Activated T-cell treated with anti-CD3 and anti-CD28 coated beads, Interleukin-2, amount 50 U/mL, for 4 hours (primary cell): ENCODE measurements at regions not wholly inside any gene's neighbourhood (a gene's known extent, or its start where the extent isn't known, plus 50 kb on each side); places are given as distances from the start of the nearest gene placed in this dataset.

Experiments
- ATAC-seq, 2 donors: fragments of 200-7000 bp; cut with Tn5 transposase; one replicate each; pipeline ENCODE4 v1.10.0; 2021
- DNase-seq: peaks from one replicate; pipeline ENCODE4 v3.0.0-alpha.2; 2020
- H3K27me3 Mint-ChIP-seq: one replicate; pipeline ENCODE4 v1.8.0; 2021; ENCODE audit warnings: low read depth, mixed read lengths
- H3K36me3 Mint-ChIP-seq: one replicate; pipeline ENCODE4 v1.8.0; 2022; ENCODE audit warnings: mixed read lengths; ENCODE audit not compliant: insufficient read depth
- H3K4me1 Mint-ChIP-seq: one replicate; pipeline ENCODE4 v1.8.0; 2021; ENCODE audit warnings: low read depth, mixed read lengths
- H3K4me3 Mint-ChIP-seq: one replicate; pipeline ENCODE4 v1.8.0; 2021; ENCODE audit warnings: mild to moderate bottlenecking, moderate library complexity, mixed read lengths
- H3K9me3 Mint-ChIP-seq: one replicate; pipeline ENCODE4 v1.8.0; 2021; ENCODE audit warnings: mixed read lengths

DNA sequence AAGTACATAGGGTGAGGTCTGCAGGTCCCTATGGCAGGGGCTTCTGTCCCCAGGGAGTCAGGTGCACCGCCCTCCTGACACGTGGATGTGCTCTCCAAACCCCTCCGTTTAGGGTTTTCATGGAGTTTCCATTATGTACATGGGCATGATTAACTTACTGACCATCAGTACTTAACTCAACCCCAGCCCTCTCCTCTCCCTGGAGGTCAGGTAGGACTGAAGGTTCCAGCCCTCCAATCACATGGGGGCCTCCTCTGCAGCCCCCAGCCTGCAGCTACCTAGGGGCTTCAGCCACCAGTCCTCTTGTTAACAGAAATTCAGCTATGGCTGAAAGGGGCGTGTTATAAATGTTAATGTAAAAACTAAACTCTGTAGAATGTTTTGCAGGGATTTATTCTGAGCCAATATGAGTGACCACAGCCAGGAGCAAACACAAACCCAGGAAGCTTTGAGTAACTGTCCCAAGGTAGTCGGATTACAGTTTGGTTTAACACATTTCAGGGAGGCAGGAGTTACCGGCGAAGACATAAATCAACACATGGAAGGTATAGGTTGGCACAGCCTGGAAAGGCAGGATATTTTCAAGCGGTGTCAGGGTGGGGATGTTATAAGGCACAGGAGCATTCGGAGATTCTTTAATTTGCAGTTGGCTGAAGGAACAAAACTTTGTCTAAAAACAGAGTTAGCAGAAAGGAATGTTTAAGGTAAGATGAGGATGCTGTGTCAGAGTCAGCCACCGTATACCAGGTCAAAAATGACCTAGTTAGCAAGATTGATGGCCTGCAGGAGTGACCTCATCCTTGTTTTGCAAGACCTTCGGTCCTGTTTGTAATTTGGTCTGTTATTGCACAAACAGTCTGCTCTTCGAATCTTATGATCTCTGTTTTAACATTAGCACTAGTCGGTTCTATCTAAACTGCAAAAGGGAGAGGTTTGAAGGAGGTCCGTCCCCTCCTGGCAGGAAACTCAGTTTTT lies 75.2 kb downstream of the TNFAIP2 start:
- no peak for ATAC-seq
- Mint-ChIP-seq H3K27me3 (peaks cover 19% of the 10 kb centered on the region), H3K36me3 (no peaks in the 10 kb centered on the region), H3K4me1 (no peaks in the 10 kb centered on the region), H3K4me3 (no peak overlapping the region), H3K9me3 (no peaks in the 10 kb centered on the region)
- DNase-seq = no peak

- Mint-ChIP-seq H3K27me3 (peaks cover 25% of the 10 kb centered on the region), H3K4me3 (no peak overlapping the region)
- no peak for DNase-seq
Observed at GRCh38 chr14:103199124-103199523, 75.9 kb downstream of the TNFAIP2 start.

GRCh38 chr14:103201801-103202200 lies 78.5 kb downstream of the TNFAIP2 start:
- Mint-ChIP-seq H3K36me3 (no peaks in the 10 kb centered on the region), H3K4me3 (no peak overlapping the region), H3K9me3 (peaks cover 13% of the 10 kb centered on the region), H3K4me1 (no peaks in the 10 kb centered on the region), H3K27me3 (peaks cover 22% of the 10 kb centered on the region)
- ATAC-seq (no peak), DNase-seq (no peak)

More at GRCh38 chr14:103199124-103199523, 75.9 kb downstream of the TNFAIP2 start:
- no peaks in the 10 kb centered on the region for H3K4me1 Mint-ChIP-seq
- H3K36me3 Mint-ChIP-seq = no peaks in the 10 kb centered on the region
- H3K9me3 Mint-ChIP-seq = peaks cover 5% of the 10 kb centered on the region
- no peak for ATAC-seq

GRCh38 chr14:103204852-103205540 lies 81.7 kb downstream of the TNFAIP2 start:
- H3K4me1 Mint-ChIP-seq = no peaks in the 10 kb centered on the region
- DNase-seq (no peak), ATAC-seq (no peak)
- peaks cover 36% of the 10 kb centered on the region for H3K27me3 Mint-ChIP-seq
- peaks cover 13% of the 10 kb centered on the region for H3K9me3 Mint-ChIP-seq
- H3K4me3 Mint-ChIP-seq = no peak overlapping the region
- H3K36me3 Mint-ChIP-seq = no peaks in the 10 kb centered on the region

DNA sequence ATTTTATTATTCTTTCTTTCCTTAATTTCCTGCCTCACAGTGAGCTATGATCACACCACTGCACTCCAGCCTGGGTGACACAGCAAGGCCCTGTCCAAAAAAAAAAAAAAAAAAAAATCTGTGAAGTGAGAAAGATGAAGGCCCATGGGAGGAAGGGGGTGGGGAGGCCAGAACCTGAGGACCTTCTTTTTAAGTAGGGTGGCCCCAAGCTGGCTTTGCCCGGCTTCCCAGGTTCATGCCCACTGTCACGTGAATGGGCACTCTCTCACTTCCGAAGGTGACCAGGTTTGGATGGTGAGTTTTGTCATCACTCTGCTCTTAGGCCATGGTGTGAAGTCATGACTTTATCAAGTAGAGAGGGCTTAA lies 82.3 kb downstream of the TNFAIP2 start:
- peaks cover 40% of the 10 kb centered on the region for H3K27me3 Mint-ChIP-seq
- ATAC-seq (no peak), DNase-seq (no peak)
- H3K4me3 Mint-ChIP-seq = no peak overlapping the region
- peaks cover 13% of the 10 kb centered on the region for H3K9me3 Mint-ChIP-seq
- no peaks in the 10 kb centered on the region for H3K36me3 Mint-ChIP-seq
- H3K4me1 Mint-ChIP-seq = no peaks in the 10 kb centered on the region

- ATAC-seq = no peak
- no peak overlapping the region for H3K4me3 Mint-ChIP-seq
- peaks cover 42% of the 10 kb centered on the region for H3K27me3 Mint-ChIP-seq
- DNase-seq = no peak
- H3K4me1 Mint-ChIP-seq = no peaks in the 10 kb centered on the region
- H3K36me3 Mint-ChIP-seq = no peaks in the 10 kb centered on the region
- H3K9me3 Mint-ChIP-seq = peaks cover 13% of the 10 kb centered on the region
Observed at GRCh38 chr14:103206023-103206481, 82.8 kb downstream of the TNFAIP2 start.

DNA sequence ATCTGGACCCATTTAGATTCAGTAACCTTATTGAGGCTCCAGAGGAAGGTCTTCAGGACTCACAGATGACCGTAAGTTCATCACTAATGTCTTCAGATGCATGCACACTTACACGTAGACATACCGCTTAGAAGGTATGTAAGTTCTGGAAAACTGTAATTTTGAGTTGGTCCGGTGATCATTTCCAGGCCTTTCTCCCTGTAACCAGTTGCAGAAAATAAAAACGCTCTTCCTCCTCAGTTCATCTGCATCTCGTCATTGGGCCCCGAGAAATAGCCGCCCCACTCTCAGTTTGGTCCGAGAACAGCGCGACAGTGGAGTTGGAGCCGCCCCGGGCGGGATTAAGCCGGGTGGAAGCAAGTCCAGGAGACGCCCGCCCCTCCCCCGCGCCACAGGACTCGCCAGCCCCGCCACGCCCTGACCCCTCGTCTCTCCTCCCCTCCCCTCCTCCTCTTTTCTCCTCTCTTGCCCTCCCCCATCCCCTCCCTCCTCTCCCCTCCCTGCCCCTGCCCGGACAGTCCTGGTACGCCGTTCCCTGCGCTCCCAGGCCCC lies 83.7 kb downstream of the TNFAIP2 start:
- H3K9me3 Mint-ChIP-seq = peaks cover 13% of the 10 kb centered on the region
- H3K27me3 Mint-ChIP-seq = peaks cover 39% of the 10 kb centered on the region
- no peak for ATAC-seq
- no peaks in the 10 kb centered on the region for H3K36me3 Mint-ChIP-seq
- no peaks in the 10 kb centered on the region for H3K4me1 Mint-ChIP-seq
- H3K4me3 Mint-ChIP-seq = no peak overlapping the region
- no peak for DNase-seq

DNA sequence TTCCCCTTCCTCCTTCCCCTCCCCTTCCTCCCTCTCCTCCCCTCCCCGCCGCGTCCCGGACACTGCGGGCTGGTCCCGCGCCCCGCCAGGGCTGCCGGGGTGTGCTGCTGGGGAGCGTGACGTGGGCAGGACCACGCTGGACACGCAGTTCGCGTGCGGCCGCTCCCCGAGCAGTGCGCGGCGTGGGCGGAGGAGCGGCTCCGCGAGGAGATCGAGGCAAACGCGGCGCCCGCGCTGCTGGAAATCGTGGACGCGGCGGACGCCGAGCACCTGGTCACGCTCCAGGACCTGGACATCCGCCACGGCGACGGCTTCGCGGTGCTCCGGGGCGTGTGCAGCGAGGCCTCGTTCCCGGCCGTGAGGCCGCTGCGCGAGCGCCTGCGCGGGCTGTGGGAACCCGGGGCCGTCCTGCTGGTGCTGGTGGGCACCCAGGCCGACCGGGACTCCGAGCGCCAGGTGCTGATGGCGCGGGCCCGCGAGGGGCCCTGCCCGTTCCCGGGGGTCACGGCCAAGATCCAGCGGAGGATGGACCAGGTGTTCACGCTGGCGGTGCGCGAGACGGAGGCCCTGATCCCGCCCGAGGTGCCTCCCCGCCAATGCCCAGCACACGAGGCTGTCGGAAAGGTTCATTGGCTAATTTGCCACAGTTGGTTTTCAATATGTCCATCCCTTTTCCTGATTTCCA lies 84.3 kb downstream of the TNFAIP2 start:
- Mint-ChIP-seq H3K4me3 (no peak overlapping the region), H3K4me1 (no peaks in the 10 kb centered on the region), H3K27me3 (peaks cover 44% of the 10 kb centered on the region), H3K9me3 (peaks cover 13% of the 10 kb centered on the region), H3K36me3 (no peaks in the 10 kb centered on the region)
- DNase-seq (no peak), ATAC-seq (no peak)

DNA sequence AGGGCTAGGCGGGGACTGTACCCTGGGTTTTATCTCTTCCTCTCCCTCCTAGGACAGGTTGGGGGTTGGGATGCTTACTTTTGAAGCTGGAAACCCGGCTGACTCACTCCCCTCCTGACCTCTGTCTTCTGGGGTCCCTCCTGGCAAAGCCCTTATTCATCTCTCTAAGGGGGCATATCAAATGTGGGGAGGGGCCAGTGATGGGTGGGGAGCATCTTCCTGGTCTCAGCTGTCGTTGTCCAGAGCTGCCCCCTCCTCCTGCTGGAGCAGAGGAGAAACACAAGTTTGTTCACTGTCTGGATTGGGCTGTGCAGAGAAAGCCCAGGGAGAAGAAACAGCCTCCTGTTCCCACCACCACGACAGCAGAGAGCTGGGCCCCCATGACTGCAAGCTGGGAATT lies 85.8 kb downstream of the TNFAIP2 start:
- ATAC-seq (no peak), DNase-seq (no peak)
- Mint-ChIP-seq H3K4me3 (no peak overlapping the region), H3K4me1 (no peaks in the 10 kb centered on the region), H3K9me3 (peaks cover 9% of the 10 kb centered on the region), H3K27me3 (peaks cover 54% of the 10 kb centered on the region), H3K36me3 (no peaks in the 10 kb centered on the region)

GRCh38 chr14:103209506-103209905 lies 86.2 kb downstream of the TNFAIP2 start:
- Mint-ChIP-seq H3K36me3 (no peaks in the 10 kb centered on the region), H3K4me3 (no peak overlapping the region), H3K9me3 (peaks cover 4% of the 10 kb centered on the region), H3K4me1 (no peaks in the 10 kb centered on the region), H3K27me3 (peaks cover 56% of the 10 kb centered on the region)
- DNase-seq (no peak), ATAC-seq (no peak)

- Mint-ChIP-seq H3K27me3 (peaks cover 65% of the 10 kb centered on the region), H3K9me3 (no peaks in the 10 kb centered on the region)
- no peak for DNase-seq
Observed at GRCh38 chr14:103213331-103213730, 90.1 kb downstream of the TNFAIP2 start.

DNA sequence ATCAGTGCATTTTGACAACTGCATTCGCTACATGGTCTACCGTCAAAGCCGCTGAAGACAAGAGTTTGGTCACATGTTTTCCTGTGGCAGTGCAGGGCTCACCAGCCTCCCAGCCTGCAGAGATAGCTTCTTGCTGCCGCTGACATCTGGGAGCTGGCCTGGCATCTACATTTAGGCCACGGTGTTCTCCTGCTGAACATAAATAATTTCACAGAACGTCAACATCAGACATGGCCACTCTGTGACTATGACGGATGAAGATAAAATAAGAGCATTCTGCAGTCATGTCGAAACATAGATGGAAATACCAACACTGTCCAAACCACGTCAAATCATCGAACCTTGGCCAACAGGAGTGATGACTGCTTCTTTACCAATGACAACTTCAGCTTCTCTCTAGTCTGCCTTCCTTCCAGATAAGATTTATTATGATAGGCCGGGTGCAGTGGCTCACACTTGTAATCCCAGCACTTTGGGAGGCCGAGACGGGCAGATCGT lies 91.2 kb downstream of the TNFAIP2 start:
- DNase-seq = no peak
- ATAC-seq = no peak
- Mint-ChIP-seq H3K27me3 (peaks cover 63% of the 10 kb centered on the region), H3K4me1 (no peaks in the 10 kb centered on the region), H3K4me3 (no peak overlapping the region), H3K36me3 (no peaks in the 10 kb centered on the region), H3K9me3 (no peaks in the 10 kb centered on the region)

More at GRCh38 chr14:103213331-103213730, 90.1 kb downstream of the TNFAIP2 start:
- ATAC-seq = no peak
- H3K4me1 Mint-ChIP-seq = no peaks in the 10 kb centered on the region
- H3K4me3 Mint-ChIP-seq = no peak overlapping the region
- no peaks in the 10 kb centered on the region for H3K36me3 Mint-ChIP-seq

GRCh38 chr14:103216399-103216798 lies 93.1 kb downstream of the TNFAIP2 start:
- Mint-ChIP-seq H3K36me3 (no peaks in the 10 kb centered on the region), H3K27me3 (peaks cover 56% of the 10 kb centered on the region), H3K4me3 (no peak overlapping the region), H3K4me1 (no peaks in the 10 kb centered on the region), H3K9me3 (no peaks in the 10 kb centered on the region)
- DNase-seq = no peak
- no peak for ATAC-seq

- Mint-ChIP-seq H3K4me1 (no peaks in the 10 kb centered on the region), H3K9me3 (no peaks in the 10 kb centered on the region), H3K27me3 (peaks cover 58% of the 10 kb centered on the region), H3K36me3 (no peaks in the 10 kb centered on the region), H3K4me3 (no peak overlapping the region)
- DNase-seq = no peak
- no peak for ATAC-seq
Observed at GRCh38 chr14:103216857-103217256, 93.6 kb downstream of the TNFAIP2 start.
